Vagina (tissue), 2 donors: ENCODE measurements at regions not wholly inside any gene's neighbourhood (a gene's known extent, or its start where the extent isn't known, plus 50 kb on each side); places are given as distances from the start of the nearest gene placed in this dataset.

Experiments
- POLR2A ChIP-seq, 2 donors: fragments of 450-650 bp; IDR thresholded peaks; one replicate each; pipeline ENCODE4 v1.6.1; 2017; ENCODE audit warnings: antibody characterized with exemption in 2 of 2, mild to moderate bottlenecking in 2 of 2, moderate library complexity in 2 of 2
- TF ChIP-seq, protein P1 (sequence below), 3 experiments: fragments of 450-650 bp in 2 of 3; fragments of 200-600 bp in 1 of 3; sonication (generic) in 1 of 3; IDR thresholded peaks; one replicate each; pipeline ENCODE4 v1.5.1; 2017 to 2019; ENCODE audit warnings: antibody characterized with exemption in 3 of 3, mild to moderate bottlenecking in 2 of 3, moderate library complexity in 2 of 3

DNA sequence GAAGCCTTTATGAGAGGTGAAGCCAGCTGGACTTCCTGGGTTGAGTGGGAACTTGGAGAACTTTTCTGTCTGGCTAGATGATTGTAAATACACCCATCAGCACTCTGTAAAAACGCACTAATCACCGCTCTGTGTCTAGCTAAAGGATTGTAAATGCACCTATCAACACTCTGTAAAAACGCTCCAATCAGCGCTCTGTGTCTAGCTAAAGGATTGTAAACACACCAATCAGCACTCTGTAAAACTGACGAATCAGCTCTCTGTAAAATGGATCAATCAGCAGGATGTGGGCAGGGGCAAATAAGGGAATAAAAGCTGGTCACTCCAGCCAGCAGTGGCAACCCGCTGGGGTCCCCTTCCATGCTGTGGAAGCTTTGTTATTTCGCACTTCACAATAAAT is 163.6 kb upstream of the SLC39A10 start:
- TF ChIP-seq, protein P1, sequence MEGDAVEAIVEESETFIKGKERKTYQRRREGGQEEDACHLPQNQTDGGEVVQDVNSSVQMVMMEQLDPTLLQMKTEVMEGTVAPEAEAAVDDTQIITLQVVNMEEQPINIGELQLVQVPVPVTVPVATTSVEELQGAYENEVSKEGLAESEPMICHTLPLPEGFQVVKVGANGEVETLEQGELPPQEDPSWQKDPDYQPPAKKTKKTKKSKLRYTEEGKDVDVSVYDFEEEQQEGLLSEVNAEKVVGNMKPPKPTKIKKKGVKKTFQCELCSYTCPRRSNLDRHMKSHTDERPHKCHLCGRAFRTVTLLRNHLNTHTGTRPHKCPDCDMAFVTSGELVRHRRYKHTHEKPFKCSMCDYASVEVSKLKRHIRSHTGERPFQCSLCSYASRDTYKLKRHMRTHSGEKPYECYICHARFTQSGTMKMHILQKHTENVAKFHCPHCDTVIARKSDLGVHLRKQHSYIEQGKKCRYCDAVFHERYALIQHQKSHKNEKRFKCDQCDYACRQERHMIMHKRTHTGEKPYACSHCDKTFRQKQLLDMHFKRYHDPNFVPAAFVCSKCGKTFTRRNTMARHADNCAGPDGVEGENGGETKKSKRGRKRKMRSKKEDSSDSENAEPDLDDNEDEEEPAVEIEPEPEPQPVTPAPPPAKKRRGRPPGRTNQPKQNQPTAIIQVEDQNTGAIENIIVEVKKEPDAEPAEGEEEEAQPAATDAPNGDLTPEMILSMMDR (IDR thresholded peaks at IDR 0.05): no peak
- no peak for TF ChIP-seq POLR2A (IDR thresholded peaks at IDR 0.05)
